Fibroblast of mammary gland (primary cell): ENCODE measurements at regions not wholly inside any gene's neighbourhood (a gene's known extent, or its start where the extent isn't known, plus 50 kb on each side); places are given as distances from the start of the nearest gene placed in this dataset.
"Not testable (repeated sequence)": the region's sequence is repeated elsewhere in the genome, so short reads cannot be mapped to it uniquely, and the experiment has no call there.

Experiments
- DNase-seq: peaks from one replicate; pipeline ENCODE4 v3.0.0-alpha.2; 2010; ENCODE audit warnings: low read depth
- H3K4me3 ChIP-seq: 2 replicates; pipeline ENCODE4 v1.5.1; 2011; ENCODE audit warnings: low read depth, mild to moderate bottlenecking, low read length, moderate library complexity; ENCODE audit not compliant: control insufficient read depth
- TF ChIP-seq, protein P1 (sequence below): conservative IDR thresholded peaks from 2 replicates; pipeline ENCODE4 v1.5.1; 2011; ENCODE audit warnings: low read depth, low read length, inconsistent platforms; ENCODE audit not compliant: control insufficient read depth, insufficient read depth

- DNase-seq = no peak
- H3K4me3 ChIP-seq = no peak overlapping the region
- TF ChIP-seq, protein P1, sequence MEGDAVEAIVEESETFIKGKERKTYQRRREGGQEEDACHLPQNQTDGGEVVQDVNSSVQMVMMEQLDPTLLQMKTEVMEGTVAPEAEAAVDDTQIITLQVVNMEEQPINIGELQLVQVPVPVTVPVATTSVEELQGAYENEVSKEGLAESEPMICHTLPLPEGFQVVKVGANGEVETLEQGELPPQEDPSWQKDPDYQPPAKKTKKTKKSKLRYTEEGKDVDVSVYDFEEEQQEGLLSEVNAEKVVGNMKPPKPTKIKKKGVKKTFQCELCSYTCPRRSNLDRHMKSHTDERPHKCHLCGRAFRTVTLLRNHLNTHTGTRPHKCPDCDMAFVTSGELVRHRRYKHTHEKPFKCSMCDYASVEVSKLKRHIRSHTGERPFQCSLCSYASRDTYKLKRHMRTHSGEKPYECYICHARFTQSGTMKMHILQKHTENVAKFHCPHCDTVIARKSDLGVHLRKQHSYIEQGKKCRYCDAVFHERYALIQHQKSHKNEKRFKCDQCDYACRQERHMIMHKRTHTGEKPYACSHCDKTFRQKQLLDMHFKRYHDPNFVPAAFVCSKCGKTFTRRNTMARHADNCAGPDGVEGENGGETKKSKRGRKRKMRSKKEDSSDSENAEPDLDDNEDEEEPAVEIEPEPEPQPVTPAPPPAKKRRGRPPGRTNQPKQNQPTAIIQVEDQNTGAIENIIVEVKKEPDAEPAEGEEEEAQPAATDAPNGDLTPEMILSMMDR = no peak
These were observed 169.5 kb upstream of the SMARCAD1 start for GRCh38 chr4:94038195-94038594.

DNA sequence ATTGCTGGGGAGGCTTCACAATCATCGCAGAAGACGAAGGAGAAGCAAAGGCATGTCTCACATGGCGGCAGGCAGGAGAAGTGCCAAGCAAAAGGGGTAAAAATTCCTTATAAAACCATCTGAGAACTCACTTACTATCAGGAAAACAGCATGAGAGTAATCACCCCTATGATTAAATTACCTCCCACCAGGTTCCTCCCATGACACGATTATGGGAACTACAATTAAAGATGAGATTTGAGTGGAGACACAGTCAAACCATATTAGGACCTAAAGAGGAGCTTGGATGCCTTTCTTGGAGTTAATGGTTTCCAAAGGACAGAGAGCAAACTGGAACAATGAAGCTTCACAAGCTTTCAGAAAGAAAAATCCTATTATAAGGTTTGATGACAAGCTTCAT lies 168.4 kb upstream of the SMARCAD1 start:
- H3K4me3 ChIP-seq = no peak overlapping the region
- TF ChIP-seq, protein P1 = no peak
- no peak for DNase-seq

GRCh38 chr4:94044471-94044870 lies 163.2 kb upstream of the SMARCAD1 start:
- not testable (repeated sequence) for H3K4me3 ChIP-seq, DNase-seq

GRCh38 chr4:94063084-94063483 lies 144.6 kb upstream of the SMARCAD1 start:
- TF ChIP-seq, protein P1 = no peak
- no peak overlapping the region for H3K4me3 ChIP-seq
- no peak for DNase-seq

- H3K4me3 ChIP-seq = no peak overlapping the region
- DNase-seq = peak; percentile 0
- TF ChIP-seq, protein P1 = no peak
These were observed 138.6 kb upstream of the SMARCAD1 start for GRCh38 chr4:94068753-94069719.

DNA sequence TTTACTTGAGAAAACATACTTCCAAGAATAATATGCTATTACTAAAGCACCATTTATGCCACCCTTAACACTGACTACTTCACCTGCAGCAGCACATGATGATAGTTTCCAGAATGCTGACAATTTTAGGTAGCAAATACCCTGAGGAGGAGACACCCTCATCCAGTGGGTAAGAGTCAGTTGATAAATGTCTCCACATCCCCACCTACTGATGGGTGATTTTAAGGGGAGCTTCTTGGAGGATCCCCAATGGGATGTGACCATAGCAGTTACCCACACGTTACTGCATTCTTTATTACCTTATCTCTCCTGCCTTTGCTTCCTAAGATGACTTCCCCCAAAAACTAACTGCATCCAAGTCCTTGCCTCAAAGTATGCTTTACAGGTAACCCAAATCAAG lies 131.2 kb upstream of the SMARCAD1 start:
- TF ChIP-seq, protein P1 = no peak
- DNase-seq = no peak

DNA sequence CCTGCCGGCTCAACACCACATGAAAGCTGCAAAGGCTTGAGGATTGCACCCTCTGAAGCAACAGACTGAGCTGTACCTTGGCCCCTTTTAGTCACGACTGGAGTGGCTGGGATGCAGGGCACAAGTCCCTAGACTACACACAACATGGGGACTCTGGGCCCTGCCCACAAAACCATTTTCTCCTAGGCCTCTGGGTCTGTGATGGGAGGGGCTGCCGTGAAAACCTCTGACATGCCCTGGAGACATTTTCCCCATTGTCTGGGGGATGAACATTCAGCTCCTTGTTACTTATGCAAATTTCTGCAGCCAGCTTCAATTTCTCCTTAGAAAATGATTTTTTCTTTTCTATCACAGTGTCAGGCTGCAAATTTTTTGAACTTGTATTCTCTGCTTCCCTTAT lies 123.5 kb upstream of the SMARCAD1 start:
- H3K4me3 ChIP-seq = no peak overlapping the region
- TF ChIP-seq, protein P1 = no peak
- DNase-seq = no peak

More for the DNA sequence above, 131.2 kb upstream of the SMARCAD1 start:
- H3K4me3 ChIP-seq = no peak overlapping the region

DNA sequence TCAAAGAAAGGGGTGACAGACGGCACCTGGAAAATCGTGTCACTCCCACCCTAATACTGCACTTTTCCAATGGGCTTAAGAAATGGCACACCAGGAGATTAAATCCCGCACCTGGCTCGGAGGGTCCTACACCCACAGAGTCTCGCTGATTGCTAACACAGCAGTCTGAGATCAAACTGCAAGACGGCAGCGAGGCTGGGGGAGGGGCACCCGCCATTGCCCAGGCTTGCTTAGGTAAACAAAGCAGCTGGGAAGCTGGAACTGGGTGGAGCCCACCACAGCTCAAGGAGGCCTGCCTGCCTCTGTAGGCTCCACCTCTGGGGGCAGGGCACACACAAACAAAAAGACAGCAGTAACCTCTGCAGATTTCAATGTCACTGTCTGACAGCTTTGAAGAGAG lies 108.5 kb upstream of the SMARCAD1 start:
- DNase-seq, H3K4me3 ChIP-seq: not testable (repeated sequence)
